Loucy (cell line): ENCODE measurements at regions not wholly inside any gene's neighbourhood (a gene's known extent, or its start where the extent isn't known, plus 50 kb on each side); places are given as distances from the start of the nearest gene placed in this dataset.

Experiments
- CTCF ChIP-seq: fragments of 200-600 bp; sonication (generic); conservative IDR thresholded peaks from 2 replicates; pipeline ENCODE4 v1.5.1; 2014; ENCODE audit warnings: mild to moderate bottlenecking, antibody characterized with exemption, low read length
- EZH2phosphoT487 ChIP-seq: fragments of 200-600 bp; IDR thresholded peaks from 2 replicates; pipeline ENCODE4 v1.6.1; 2018; ENCODE audit warnings: antibody characterized with exemption, mild to moderate bottlenecking, moderate library complexity, borderline replicate concordance

GRCh38 chr12:84411031-84411430 is 501.6 kb downstream of the SLC6A15 start:
- TF ChIP-seq CTCF: no peak
- no peak for TF ChIP-seq EZH2phosphoT487
